SK-N-MC (cell line): ENCODE measurements at regions not wholly inside any gene's neighbourhood (a gene's known extent, or its start where the extent isn't known, plus 50 kb on each side); places are given as distances from the start of the nearest gene placed in this dataset.

ENCODE experiments used
- EZH2 ChIP-seq: fragments of 200-600 bp; sonication (generic); IDR thresholded peaks from one replicate; pipeline ENCODE4 v1.6.1; 2017; ENCODE audit warnings: antibody characterized with exemption
- FOXP2 ChIP-seq: optimal IDR thresholded peaks from 2 replicates; pipeline ENCODE3; 2011; ENCODE audit warnings: mild to moderate bottlenecking, moderate library complexity; ENCODE audit not compliant: insufficient read depth; ENCODE audit errors: extremely low read length, control extremely low read depth

- no peak for TF ChIP-seq FOXP2
- TF ChIP-seq EZH2, result no peak
Observed at GRCh38 chr20:21609221-21609620, 95.4 kb upstream of the NKX2-2 start.
